Thoracic aorta (tissue), 2 donors: ENCODE measurements at regions not wholly inside any gene's neighbourhood (a gene's known extent, or its start where the extent isn't known, plus 50 kb on each side); places are given as distances from the start of the nearest gene placed in this dataset.

ENCODE experiments used
- ATAC-seq: fragments of 150-250 bp; one replicate; pipeline ENCODE4 v1.8.0; 2017; ENCODE audit warnings: low read depth; ENCODE audit not compliant: insufficient number of reproducible peaks, low FRiP score
- DNase-seq: peaks from one replicate; pipeline ENCODE4 v3.0.0-alpha.2; 2020; ENCODE audit warnings: low spot score
- H3K27ac ChIP-seq, 2 donors: fragments of 200-600 bp; sonication (generic); 1 replicate in 1 of 2; 2 replicates in 1 of 2; pipeline ENCODE4 v1.5.1; 2016; ENCODE audit warnings: mild to moderate bottlenecking in 2 of 2, moderate library complexity in 2 of 2
- H3K27me3 ChIP-seq: fragments of 200-600 bp; sonication (generic); replicated peaks from 2 replicates; pipeline ENCODE4 v1.6.0; 2016; ENCODE audit warnings: mild to moderate bottlenecking; ENCODE audit not compliant: insufficient read depth
- H3K36me3 ChIP-seq: fragments of 200-600 bp; sonication (generic); one replicate; pipeline ENCODE4 v1.5.1; 2016
- H3K4me1 ChIP-seq, 2 donors: fragments of 200-600 bp; sonication (generic); 1 replicate in 1 of 2; 2 replicates in 1 of 2; pipeline versions ENCODE4 v1.5.1 to v1.6.0; 2016; ENCODE audit warnings: low read depth in 2 of 2, mild to moderate bottlenecking in 1 of 2; ENCODE audit not compliant: control insufficient read depth in 1 of 2
- H3K4me3 ChIP-seq: fragments of 200-600 bp; sonication (generic); 2 replicates; pipeline ENCODE4 v1.5.1; 2016; ENCODE audit warnings: mild to moderate bottlenecking
- H3K9me3 ChIP-seq: fragments of 200-600 bp; sonication (generic); 2 replicates; pipeline ENCODE4 v1.5.1; 2016
- TF ChIP-seq, protein P1 (sequence below): fragments of 200-600 bp; sonication (generic); IDR thresholded peaks from one replicate; pipeline ENCODE4 v1.5.1; 2019; ENCODE audit warnings: antibody characterized with exemption

GRCh38 chrX:36859231-36859630, 148.9 kb upstream of the FAM47C start:
- no peaks in the 10 kb centered on the region for H3K9me3 ChIP-seq
- TF ChIP-seq, protein P1, sequence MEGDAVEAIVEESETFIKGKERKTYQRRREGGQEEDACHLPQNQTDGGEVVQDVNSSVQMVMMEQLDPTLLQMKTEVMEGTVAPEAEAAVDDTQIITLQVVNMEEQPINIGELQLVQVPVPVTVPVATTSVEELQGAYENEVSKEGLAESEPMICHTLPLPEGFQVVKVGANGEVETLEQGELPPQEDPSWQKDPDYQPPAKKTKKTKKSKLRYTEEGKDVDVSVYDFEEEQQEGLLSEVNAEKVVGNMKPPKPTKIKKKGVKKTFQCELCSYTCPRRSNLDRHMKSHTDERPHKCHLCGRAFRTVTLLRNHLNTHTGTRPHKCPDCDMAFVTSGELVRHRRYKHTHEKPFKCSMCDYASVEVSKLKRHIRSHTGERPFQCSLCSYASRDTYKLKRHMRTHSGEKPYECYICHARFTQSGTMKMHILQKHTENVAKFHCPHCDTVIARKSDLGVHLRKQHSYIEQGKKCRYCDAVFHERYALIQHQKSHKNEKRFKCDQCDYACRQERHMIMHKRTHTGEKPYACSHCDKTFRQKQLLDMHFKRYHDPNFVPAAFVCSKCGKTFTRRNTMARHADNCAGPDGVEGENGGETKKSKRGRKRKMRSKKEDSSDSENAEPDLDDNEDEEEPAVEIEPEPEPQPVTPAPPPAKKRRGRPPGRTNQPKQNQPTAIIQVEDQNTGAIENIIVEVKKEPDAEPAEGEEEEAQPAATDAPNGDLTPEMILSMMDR, result no peak
- no peaks in the 10 kb centered on the region for H3K27me3 ChIP-seq
- no peaks in the 10 kb centered on the region for H3K4me1 ChIP-seq
- no peak overlapping the region for H3K4me3 ChIP-seq
- DNase-seq (no peak), ATAC-seq (no peak)
- H3K27ac ChIP-seq, result no peak overlapping the region
- H3K36me3 ChIP-seq, result no peaks in the 10 kb centered on the region

DNA sequence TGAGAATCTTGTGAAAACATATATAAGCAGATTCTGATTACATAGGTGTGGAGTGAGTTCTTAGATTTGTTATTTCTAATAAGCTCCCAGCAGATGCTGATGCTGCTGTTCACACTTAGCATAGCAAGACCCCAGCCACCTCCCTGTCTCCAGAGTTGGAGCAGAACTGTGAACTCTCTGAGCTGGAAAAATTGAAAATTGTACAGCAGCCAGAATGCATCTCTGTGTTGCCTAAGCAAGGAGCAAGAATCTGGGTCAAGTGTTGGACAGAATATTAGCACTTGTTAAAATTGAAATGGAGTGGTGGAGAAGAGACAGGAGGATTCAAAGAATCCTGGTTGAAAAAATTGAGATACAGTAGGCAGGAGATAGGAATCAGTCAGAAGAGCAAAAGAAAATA, 146.6 kb upstream of the FAM47C start:
- ATAC-seq, result no peak
- Histone ChIP-seq H3K4me1 (no peaks in the 10 kb centered on the region), H3K4me3 (no peak overlapping the region), H3K36me3 (no peaks in the 10 kb centered on the region), H3K9me3 (no peaks in the 10 kb centered on the region), H3K27ac (no peak overlapping the region), H3K27me3 (no peaks in the 10 kb centered on the region)
- no peak for DNase-seq
- TF ChIP-seq, protein P1, result no peak

GRCh38 chrX:36867143-36867542, 141.0 kb upstream of the FAM47C start:
- H3K4me1 ChIP-seq, result no peaks in the 10 kb centered on the region
- H3K36me3 ChIP-seq, result no peaks in the 10 kb centered on the region
- ATAC-seq (no peak), DNase-seq (no peak)
- no peak overlapping the region for H3K4me3 ChIP-seq
- H3K9me3 ChIP-seq, result no peaks in the 10 kb centered on the region
- H3K27me3 ChIP-seq, result no peaks in the 10 kb centered on the region
- TF ChIP-seq, protein P1, result peak; percentile 28
- no peak overlapping the region for H3K27ac ChIP-seq

DNA sequence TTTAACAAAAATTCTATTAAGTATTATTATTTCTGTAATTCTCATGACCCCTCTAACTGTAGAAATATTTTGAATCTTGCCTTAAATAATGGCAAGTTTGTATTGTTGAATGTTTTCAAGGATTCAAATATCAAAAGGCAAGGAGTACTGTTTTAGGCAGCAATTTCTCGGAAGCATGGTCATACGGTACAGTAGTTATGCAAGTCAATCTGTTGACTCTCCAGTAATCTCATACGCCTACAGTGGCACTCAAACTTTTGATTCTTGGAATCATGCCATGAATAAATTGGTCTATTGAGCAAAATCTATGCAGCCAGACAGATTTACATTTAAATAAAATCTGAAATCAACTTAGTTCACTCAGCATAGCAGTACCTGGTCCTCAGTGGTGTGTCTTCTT, 139.6 kb upstream of the FAM47C start:
- no peaks in the 10 kb centered on the region for H3K27me3 ChIP-seq
- no peak overlapping the region for H3K4me3 ChIP-seq
- DNase-seq (no peak), ATAC-seq (no peak)
- no peak overlapping the region for H3K27ac ChIP-seq
- no peaks in the 10 kb centered on the region for H3K36me3 ChIP-seq
- H3K4me1 ChIP-seq, result no peaks in the 10 kb centered on the region
- TF ChIP-seq, protein P1, result no peak
- no peaks in the 10 kb centered on the region for H3K9me3 ChIP-seq

DNA sequence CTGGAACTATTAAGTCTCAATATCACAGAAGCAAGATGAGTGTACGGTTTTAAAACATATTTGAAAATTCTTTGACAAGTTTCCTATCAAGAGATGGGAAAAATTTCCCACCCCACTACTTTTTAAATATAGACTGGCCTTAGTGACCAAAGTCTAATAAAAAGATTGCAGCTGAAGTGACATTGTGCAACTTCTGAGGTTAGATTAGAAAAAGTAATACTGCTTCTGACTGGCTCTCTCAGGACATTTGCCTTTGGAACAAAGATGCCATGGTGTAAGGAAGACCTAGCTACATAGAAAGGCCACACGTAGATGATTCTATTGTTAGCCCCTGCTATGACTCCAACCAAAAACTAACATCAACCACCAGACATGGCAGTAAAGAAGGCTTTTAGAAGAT, 138.7 kb upstream of the FAM47C start:
- Histone ChIP-seq H3K4me3 (no peak overlapping the region), H3K27me3 (no peaks in the 10 kb centered on the region), H3K9me3 (no peaks in the 10 kb centered on the region), H3K4me1 (no peaks in the 10 kb centered on the region), H3K27ac (no peak overlapping the region), H3K36me3 (no peaks in the 10 kb centered on the region)
- TF ChIP-seq, protein P1, result no peak
- DNase-seq (no peak), ATAC-seq (no peak)
